PFSK-1 (cell line): ENCODE measurements at regions not wholly inside any gene's neighbourhood (a gene's known extent, or its start where the extent isn't known, plus 50 kb on each side); places are given as distances from the start of the nearest gene placed in this dataset.

Experiments used
- FOXP2 ChIP-seq: optimal IDR thresholded peaks from 2 replicates; pipeline ENCODE3; 2011; ENCODE audit warnings: borderline replicate concordance, control low read depth, inconsistent platforms; ENCODE audit not compliant: insufficient read depth; ENCODE audit errors: extremely low read length, extremely low read depth
- TAF1 ChIP-seq: IDR thresholded peaks from 2 replicates; pipeline ENCODE4 v1.6.1; 2012; ENCODE audit warnings: low read length, control low read depth, borderline replicate concordance; ENCODE audit not compliant: insufficient read depth
- TF ChIP-seq, protein P1 (sequence below), 2 experiments: IDR thresholded peaks; 2 replicates each; pipeline versions ENCODE4 v1.6.1 to v1.8.0; 2011 to 2012; ENCODE audit warnings: low read depth in 2 of 2, low read length in 2 of 2, control low read depth in 1 of 2, inconsistent platforms in 1 of 2, mild to moderate bottlenecking in 1 of 2, moderate library complexity in 1 of 2; ENCODE audit not compliant: insufficient read depth in 1 of 2

DNA sequence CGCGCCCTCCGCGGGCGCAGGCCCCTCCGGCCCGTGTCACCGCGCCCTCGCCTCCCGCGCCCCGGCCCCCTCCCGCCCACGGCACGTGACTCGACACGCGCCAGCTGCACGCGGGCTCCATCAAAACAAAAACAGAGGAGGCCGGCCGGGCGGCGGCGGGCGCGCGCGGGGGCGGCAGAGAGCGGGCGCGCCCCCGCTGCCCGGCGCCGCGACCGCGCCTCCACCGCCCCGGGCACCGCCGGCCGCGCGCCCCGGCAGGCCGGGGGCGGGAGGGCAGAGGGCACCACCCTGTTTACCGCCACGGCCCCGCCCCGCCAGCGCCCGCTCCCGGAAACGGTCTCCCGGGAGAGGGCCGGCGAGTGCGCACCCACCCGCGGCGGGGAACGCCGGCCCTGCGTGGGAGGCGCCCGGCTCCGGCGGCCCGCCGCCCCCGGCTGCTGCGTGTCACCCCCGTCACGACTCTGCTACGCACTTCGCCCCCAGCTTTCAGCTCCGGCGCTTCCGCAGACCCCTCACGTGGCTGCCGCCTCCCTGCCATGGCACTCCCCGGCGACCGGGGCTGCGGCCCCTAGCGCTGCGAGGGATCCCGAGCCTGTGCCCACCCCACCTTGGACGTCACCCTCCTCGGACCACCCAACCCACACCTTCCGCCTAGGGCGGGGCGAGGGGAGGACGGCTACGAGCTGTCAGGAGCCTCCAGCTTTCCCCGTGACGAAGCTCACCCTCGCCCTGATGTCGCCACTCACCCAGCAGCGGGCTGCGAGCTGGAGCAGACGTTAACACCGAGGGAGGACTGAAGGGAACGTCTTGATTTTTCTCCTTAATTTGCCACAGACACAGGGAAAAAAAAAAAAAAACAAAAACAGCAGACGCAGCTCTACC lies 221.6 kb upstream of the MKLN1 start:
- TF ChIP-seq, protein P1, sequence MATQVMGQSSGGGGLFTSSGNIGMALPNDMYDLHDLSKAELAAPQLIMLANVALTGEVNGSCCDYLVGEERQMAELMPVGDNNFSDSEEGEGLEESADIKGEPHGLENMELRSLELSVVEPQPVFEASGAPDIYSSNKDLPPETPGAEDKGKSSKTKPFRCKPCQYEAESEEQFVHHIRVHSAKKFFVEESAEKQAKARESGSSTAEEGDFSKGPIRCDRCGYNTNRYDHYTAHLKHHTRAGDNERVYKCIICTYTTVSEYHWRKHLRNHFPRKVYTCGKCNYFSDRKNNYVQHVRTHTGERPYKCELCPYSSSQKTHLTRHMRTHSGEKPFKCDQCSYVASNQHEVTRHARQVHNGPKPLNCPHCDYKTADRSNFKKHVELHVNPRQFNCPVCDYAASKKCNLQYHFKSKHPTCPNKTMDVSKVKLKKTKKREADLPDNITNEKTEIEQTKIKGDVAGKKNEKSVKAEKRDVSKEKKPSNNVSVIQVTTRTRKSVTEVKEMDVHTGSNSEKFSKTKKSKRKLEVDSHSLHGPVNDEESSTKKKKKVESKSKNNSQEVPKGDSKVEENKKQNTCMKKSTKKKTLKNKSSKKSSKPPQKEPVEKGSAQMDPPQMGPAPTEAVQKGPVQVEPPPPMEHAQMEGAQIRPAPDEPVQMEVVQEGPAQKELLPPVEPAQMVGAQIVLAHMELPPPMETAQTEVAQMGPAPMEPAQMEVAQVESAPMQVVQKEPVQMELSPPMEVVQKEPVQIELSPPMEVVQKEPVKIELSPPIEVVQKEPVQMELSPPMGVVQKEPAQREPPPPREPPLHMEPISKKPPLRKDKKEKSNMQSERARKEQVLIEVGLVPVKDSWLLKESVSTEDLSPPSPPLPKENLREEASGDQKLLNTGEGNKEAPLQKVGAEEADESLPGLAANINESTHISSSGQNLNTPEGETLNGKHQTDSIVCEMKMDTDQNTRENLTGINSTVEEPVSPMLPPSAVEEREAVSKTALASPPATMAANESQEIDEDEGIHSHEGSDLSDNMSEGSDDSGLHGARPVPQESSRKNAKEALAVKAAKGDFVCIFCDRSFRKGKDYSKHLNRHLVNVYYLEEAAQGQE (IDR thresholded peaks at IDR 0.05; ENCODE audit: insufficient read depth in 1 of 2, low read depth in 2 of 2, low read length in 2 of 2) = no peak
- TF ChIP-seq TAF1 = no peak
- TF ChIP-seq FOXP2 = peak; percentile 39
